Transverse colon (tissue), 4 donors: ENCODE measurements at regions not wholly inside any gene's neighbourhood (a gene's known extent, or its start where the extent isn't known, plus 50 kb on each side); places are given as distances from the start of the nearest gene placed in this dataset.

Source experiments
- CTCF ChIP-seq, 5 experiments: fragments of 200-600 bp in 3 of 5; fragments of 450-650 bp in 2 of 5; sonication (generic) in 3 of 5; IDR thresholded peaks; 1 replicate in 2 of 5; 2 replicates in 3 of 5; pipeline ENCODE4 v1.5.1; 2016 to 2017; ENCODE audit warnings: antibody characterized with exemption in 5 of 5, inconsistent platforms in 3 of 5, mild to moderate bottlenecking in 2 of 5, moderate library complexity in 1 of 5
- POLR2A ChIP-seq: fragments of 450-650 bp; IDR thresholded peaks from one replicate; pipeline ENCODE4 v1.6.1; 2016; ENCODE audit warnings: antibody characterized with exemption, mild to moderate bottlenecking, moderate library complexity
- POLR2AphosphoS5 ChIP-seq, 3 donors: sonication (generic); formaldehyde crosslinking; IDR thresholded peaks; one replicate each; pipeline ENCODE4 v1.6.1; 2016; ENCODE audit warnings: antibody characterized with exemption in 3 of 3

- TF ChIP-seq CTCF (IDR thresholded peaks at IDR 0.05) (no peak), POLR2AphosphoS5 (IDR thresholded peaks at IDR 0.05) (no peak), POLR2A (no peak)
These were observed 426.7 kb downstream of the SOX2 start for GRCh38 chr3:182138393-182138792.
